GM12878 (cell line): ENCODE measurements at regions not wholly inside any gene's neighbourhood (a gene's known extent, or its start where the extent isn't known, plus 50 kb on each side); places are given as distances from the start of the nearest gene placed in this dataset.
A peak's percentile ranks its signal among the peaks of the same experiment; 100 is the strongest.

ENCODE experiments used
- BCL11A ChIP-seq: IDR thresholded peaks from 2 replicates; pipeline ENCODE4 v1.6.1; 2011; ENCODE audit warnings: low read depth, low read length
- JUNB ChIP-seq: IDR thresholded peaks from 2 replicates; pipeline ENCODE4 v1.6.1; 2016; ENCODE audit warnings: antibody characterized with exemption, mild to moderate bottlenecking
- JUND ChIP-seq: IDR thresholded peaks from 2 replicates; pipeline ENCODE4 v1.6.1; 2012; ENCODE audit warnings: low read depth, mild to moderate bottlenecking, low read length, improper control_type of control experiment, moderate library complexity
- RCOR1 ChIP-seq: conservative IDR thresholded peaks from 2 replicates; pipeline ENCODE4 v1.6.1; 2012; ENCODE audit warnings: low read depth, low read length, improper control_type of control experiment
- SREBF1 ChIP-seq: IDR thresholded peaks from 2 replicates; pipeline ENCODE4 v1.6.1; 2012; ENCODE audit warnings: mild to moderate bottlenecking, low read length
- TF ChIP-seq, protein P1 (sequence below), 3 experiments: IDR thresholded peaks in 2 of 3; conservative IDR thresholded peaks in 1 of 3; 2 replicates each; pipeline ENCODE4 v1.5.1; 2011; ENCODE audit warnings: low read depth in 3 of 3, low read length in 3 of 3, mild to moderate bottlenecking in 3 of 3, control low read depth in 2 of 3, moderate library complexity in 2 of 3, inconsistent platforms in 1 of 3, mixed read lengths in 1 of 3; ENCODE audit not compliant: control insufficient read depth in 2 of 3, insufficient read depth in 1 of 3; ENCODE audit errors: extremely low read depth in 1 of 3
- TF ChIP-seq, protein P2 (sequence below): IDR thresholded peaks from 2 replicates; pipeline ENCODE4 v1.6.1; 2011; ENCODE audit warnings: borderline replicate concordance, low read depth, mild to moderate bottlenecking, moderate library complexity, low read length; ENCODE audit not compliant: insufficient read depth, poor library complexity, severe bottlenecking

DNA sequence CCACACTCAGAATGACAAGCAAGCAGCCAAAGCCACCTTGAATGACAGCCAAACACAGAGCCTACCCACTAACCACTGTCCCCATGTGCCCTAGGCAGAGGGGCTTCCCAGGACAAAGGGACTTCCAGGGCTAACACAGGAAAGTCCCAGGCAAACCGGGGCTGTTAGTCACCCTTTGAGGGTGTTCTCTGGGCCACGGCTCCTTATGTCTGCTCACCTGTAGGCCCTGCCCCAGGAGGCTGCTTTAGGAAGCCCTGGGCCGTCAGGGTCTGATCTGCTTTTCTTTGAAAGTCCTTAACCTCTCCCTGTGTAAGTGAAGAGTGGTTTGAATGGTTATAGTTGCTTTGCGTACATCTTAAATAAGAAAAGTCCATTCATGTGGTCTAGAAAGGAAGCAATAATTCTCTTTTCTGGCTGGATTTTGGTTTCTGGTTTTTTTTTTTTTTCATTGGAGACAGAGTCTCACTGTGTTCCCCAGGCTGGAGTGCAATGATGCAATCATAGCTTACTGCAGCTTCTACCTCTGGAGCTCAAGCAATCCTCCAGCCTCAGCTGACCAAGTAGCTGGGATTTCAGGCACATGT, 161.4 kb downstream of the EFNB2 start:
- TF ChIP-seq JUND (no peak), RCOR1 (no peak), JUNB (no peak), SREBF1 (no peak), BCL11A (peak; percentile 86)
- TF ChIP-seq, protein P1, sequence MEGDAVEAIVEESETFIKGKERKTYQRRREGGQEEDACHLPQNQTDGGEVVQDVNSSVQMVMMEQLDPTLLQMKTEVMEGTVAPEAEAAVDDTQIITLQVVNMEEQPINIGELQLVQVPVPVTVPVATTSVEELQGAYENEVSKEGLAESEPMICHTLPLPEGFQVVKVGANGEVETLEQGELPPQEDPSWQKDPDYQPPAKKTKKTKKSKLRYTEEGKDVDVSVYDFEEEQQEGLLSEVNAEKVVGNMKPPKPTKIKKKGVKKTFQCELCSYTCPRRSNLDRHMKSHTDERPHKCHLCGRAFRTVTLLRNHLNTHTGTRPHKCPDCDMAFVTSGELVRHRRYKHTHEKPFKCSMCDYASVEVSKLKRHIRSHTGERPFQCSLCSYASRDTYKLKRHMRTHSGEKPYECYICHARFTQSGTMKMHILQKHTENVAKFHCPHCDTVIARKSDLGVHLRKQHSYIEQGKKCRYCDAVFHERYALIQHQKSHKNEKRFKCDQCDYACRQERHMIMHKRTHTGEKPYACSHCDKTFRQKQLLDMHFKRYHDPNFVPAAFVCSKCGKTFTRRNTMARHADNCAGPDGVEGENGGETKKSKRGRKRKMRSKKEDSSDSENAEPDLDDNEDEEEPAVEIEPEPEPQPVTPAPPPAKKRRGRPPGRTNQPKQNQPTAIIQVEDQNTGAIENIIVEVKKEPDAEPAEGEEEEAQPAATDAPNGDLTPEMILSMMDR (IDR thresholded peaks at IDR 0.05 in 2 of 3, conservative IDR thresholded peaks at IDR 0.05 in 1 of 3; ENCODE audit: control insufficient read depth in 2 of 3, extremely low read depth in 1 of 3, insufficient read depth in 1 of 3, low read depth in 3 of 3, low read length in 3 of 3) = no peak
- TF ChIP-seq, protein P2, sequence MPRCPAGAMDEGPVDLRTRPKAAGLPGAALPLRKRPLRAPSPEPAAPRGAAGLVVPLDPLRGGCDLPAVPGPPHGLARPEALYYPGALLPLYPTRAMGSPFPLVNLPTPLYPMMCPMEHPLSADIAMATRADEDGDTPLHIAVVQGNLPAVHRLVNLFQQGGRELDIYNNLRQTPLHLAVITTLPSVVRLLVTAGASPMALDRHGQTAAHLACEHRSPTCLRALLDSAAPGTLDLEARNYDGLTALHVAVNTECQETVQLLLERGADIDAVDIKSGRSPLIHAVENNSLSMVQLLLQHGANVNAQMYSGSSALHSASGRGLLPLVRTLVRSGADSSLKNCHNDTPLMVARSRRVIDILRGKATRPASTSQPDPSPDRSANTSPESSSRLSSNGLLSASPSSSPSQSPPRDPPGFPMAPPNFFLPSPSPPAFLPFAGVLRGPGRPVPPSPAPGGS = peak; percentile 24
